ENCODE measurements at regions not wholly inside any gene's neighbourhood (a gene's known extent, or its start where the extent isn't known, plus 50 kb on each side); places are given as distances from the start of the nearest gene placed in this dataset.

- Histone ChIP-seq H3K79me2 (ENCODE audit: insufficient read depth, low read length) (no peaks in the 10 kb centered on the region), H4K20me1 (ENCODE audit: insufficient read depth, low read length) (no peaks in the 10 kb centered on the region), H2AFZ (ENCODE audit: low read length) (no peak overlapping the region), H3K4me1 (ENCODE audit: insufficient read depth, low read length) (peaks cover 10% of the 10 kb centered on the region), H3K36me3 (ENCODE audit: insufficient read depth, low read length) (no peaks in the 10 kb centered on the region), H3K27ac (ENCODE audit: low read depth, low read length) (no peak overlapping the region), H3K4me3 (ENCODE audit: insufficient read depth, low read length) (no peak overlapping the region), H3K4me2 (ENCODE audit: insufficient read depth, low read length) (no peak overlapping the region), H3K9me3 (ENCODE audit: low read depth, low read length) (no peaks in the 10 kb centered on the region), H3K27me3 (ENCODE audit: insufficient read depth, low read length) (no peaks in the 10 kb centered on the region)
- TF ChIP-seq, protein P1, sequence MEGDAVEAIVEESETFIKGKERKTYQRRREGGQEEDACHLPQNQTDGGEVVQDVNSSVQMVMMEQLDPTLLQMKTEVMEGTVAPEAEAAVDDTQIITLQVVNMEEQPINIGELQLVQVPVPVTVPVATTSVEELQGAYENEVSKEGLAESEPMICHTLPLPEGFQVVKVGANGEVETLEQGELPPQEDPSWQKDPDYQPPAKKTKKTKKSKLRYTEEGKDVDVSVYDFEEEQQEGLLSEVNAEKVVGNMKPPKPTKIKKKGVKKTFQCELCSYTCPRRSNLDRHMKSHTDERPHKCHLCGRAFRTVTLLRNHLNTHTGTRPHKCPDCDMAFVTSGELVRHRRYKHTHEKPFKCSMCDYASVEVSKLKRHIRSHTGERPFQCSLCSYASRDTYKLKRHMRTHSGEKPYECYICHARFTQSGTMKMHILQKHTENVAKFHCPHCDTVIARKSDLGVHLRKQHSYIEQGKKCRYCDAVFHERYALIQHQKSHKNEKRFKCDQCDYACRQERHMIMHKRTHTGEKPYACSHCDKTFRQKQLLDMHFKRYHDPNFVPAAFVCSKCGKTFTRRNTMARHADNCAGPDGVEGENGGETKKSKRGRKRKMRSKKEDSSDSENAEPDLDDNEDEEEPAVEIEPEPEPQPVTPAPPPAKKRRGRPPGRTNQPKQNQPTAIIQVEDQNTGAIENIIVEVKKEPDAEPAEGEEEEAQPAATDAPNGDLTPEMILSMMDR (IDR thresholded peaks at IDR 0.05; ENCODE audit: extremely low read depth, low read depth, low read length): no peak
- no peak for DNase-seq (ENCODE audit: insufficient read length, low spot score, missing footprints)
Measured at GRCh38 chr2:20132990-20133535, 81.6 kb upstream of the LAPTM4A start.

DNA sequence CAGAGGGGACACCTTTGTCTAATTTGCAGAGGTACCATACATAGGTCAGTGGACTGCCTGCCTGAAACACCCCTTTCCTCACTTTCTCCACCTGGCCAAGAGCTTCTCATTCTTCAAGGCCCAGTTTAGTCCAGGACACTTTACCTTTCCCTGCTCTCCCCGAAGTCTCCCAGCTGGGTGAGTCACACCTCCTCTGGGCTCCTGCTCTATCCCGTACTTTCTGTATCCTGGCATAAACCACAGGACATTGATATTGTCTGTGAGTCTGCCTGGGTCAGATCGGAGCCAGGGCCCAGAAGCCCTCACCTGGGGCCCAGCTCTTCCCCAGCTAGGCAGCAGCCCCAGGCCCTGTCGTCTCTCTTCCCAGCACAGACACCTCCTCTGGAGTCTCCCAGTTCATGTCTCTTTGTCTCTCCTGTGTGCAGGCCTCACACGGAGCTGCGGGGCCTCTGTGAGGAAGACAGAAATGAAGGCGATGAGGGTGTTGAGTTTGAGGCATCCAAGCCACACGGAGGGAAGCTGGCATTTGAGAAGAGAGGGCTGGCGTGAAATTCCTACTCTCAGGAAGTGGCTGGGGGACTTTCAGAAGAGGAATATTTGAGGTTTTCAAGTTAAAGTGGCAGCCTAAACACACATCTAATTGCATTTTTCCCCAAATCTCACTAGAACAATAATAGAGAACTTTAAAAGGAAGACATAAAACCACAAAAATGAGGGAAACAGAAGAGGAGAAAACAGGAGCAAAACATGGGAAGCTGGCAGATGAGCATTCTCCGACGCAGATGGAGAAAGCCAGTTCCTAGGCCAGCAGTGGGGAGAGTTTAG is 79.6 kb upstream of the LAPTM4A start:
- H3K27me3 ChIP-seq (ENCODE audit: insufficient read depth, low read length): no peaks in the 10 kb centered on the region
- H3K27ac ChIP-seq (ENCODE audit: low read depth, low read length): no peak overlapping the region
- no peaks in the 10 kb centered on the region for H3K36me3 ChIP-seq (ENCODE audit: insufficient read depth, low read length)
- H2AFZ ChIP-seq (ENCODE audit: low read length): peak overlapping the region; percentile 90
- TF ChIP-seq, protein P1 (IDR thresholded peaks at IDR 0.05; ENCODE audit: extremely low read depth, low read depth, low read length): no peak
- no peaks in the 10 kb centered on the region for H3K9me3 ChIP-seq (ENCODE audit: low read depth, low read length)
- H3K4me2 ChIP-seq (ENCODE audit: insufficient read depth, low read length): peak overlapping the region; percentile 6
- peaks cover 10% of the 10 kb centered on the region for H3K4me1 ChIP-seq (ENCODE audit: insufficient read depth, low read length)
- H3K4me3 ChIP-seq (ENCODE audit: insufficient read depth, low read length): no peak overlapping the region
- H3K79me2 ChIP-seq (ENCODE audit: insufficient read depth, low read length): no peaks in the 10 kb centered on the region
- DNase-seq (ENCODE audit: insufficient read length, low spot score, missing footprints): no peak
- H4K20me1 ChIP-seq (ENCODE audit: insufficient read depth, low read length): no peaks in the 10 kb centered on the region

GRCh38 chr2:20130160-20130560 is 78.7 kb upstream of the LAPTM4A start:
- H3K36me3 ChIP-seq (ENCODE audit: insufficient read depth, low read length): no peaks in the 10 kb centered on the region
- no peak overlapping the region for H3K4me2 ChIP-seq (ENCODE audit: insufficient read depth, low read length)
- H3K27ac ChIP-seq (ENCODE audit: low read depth, low read length): no peak overlapping the region
- H2AFZ ChIP-seq (ENCODE audit: low read length): no peak overlapping the region
- H3K79me2 ChIP-seq (ENCODE audit: insufficient read depth, low read length): no peaks in the 10 kb centered on the region
- H3K9me3 ChIP-seq (ENCODE audit: low read depth, low read length): no peaks in the 10 kb centered on the region
- peaks cover 10% of the 10 kb centered on the region for H3K4me1 ChIP-seq (ENCODE audit: insufficient read depth, low read length)
- no peaks in the 10 kb centered on the region for H4K20me1 ChIP-seq (ENCODE audit: insufficient read depth, low read length)
- TF ChIP-seq, protein P1 (IDR thresholded peaks at IDR 0.05; ENCODE audit: extremely low read depth, low read depth, low read length): no peak
- no peak for DNase-seq (ENCODE audit: insufficient read length, low spot score, missing footprints)
- H3K4me3 ChIP-seq (ENCODE audit: insufficient read depth, low read length): no peak overlapping the region
- no peaks in the 10 kb centered on the region for H3K27me3 ChIP-seq (ENCODE audit: insufficient read depth, low read length)

GRCh38 chr2:20129331-20130159 is 78.1 kb upstream of the LAPTM4A start:
- Histone ChIP-seq H4K20me1 (ENCODE audit: insufficient read depth, low read length) (no peaks in the 10 kb centered on the region), H3K4me1 (ENCODE audit: insufficient read depth, low read length) (peaks cover 10% of the 10 kb centered on the region), H2AFZ (ENCODE audit: low read length) (no peak overlapping the region), H3K4me2 (ENCODE audit: insufficient read depth, low read length) (no peak overlapping the region), H3K9me3 (ENCODE audit: low read depth, low read length) (no peaks in the 10 kb centered on the region), H3K27ac (ENCODE audit: low read depth, low read length) (no peak overlapping the region), H3K79me2 (ENCODE audit: insufficient read depth, low read length) (no peaks in the 10 kb centered on the region), H3K36me3 (ENCODE audit: insufficient read depth, low read length) (no peaks in the 10 kb centered on the region), H3K27me3 (ENCODE audit: insufficient read depth, low read length) (no peaks in the 10 kb centered on the region), H3K4me3 (ENCODE audit: insufficient read depth, low read length) (no peak overlapping the region)
- TF ChIP-seq, protein P1 (IDR thresholded peaks at IDR 0.05; ENCODE audit: extremely low read depth, low read depth, low read length): no peak
- no peak for DNase-seq (ENCODE audit: insufficient read length, low spot score, missing footprints)

All from osteoblast (primary cell).